H1 (cell line): ENCODE measurements at regions not wholly inside any gene's neighbourhood (a gene's known extent, or its start where the extent isn't known, plus 50 kb on each side); places are given as distances from the start of the nearest gene placed in this dataset.

Experiments used
- EZH2 ChIP-seq: fragments of 200-600 bp; sonication (generic); IDR thresholded peaks from 2 replicates; pipeline ENCODE4 v1.7.1; 2012; ENCODE audit warnings: low read depth, mild to moderate bottlenecking, moderate library complexity, low read length, inconsistent platforms; ENCODE audit not compliant: severe bottlenecking
- JUND ChIP-seq: IDR thresholded peaks from 2 replicates; pipeline ENCODE4 v1.6.1; 2011; ENCODE audit warnings: mild to moderate bottlenecking, improper control_type of control experiment, low read length
- POLR2A ChIP-seq, 2 experiments: IDR thresholded peaks; 1 replicate in 1 of 2; 2 replicates in 1 of 2; pipeline ENCODE4 v1.6.1; 2011; ENCODE audit warnings: low read depth in 2 of 2, low read length in 2 of 2, mild to moderate bottlenecking in 2 of 2; ENCODE audit errors: control extremely low read depth in 1 of 2
- POLR2AphosphoS5 ChIP-seq: IDR thresholded peaks from 2 replicates; pipeline ENCODE4 v1.6.1; 2011; ENCODE audit warnings: low read depth, low read length
- RFX5 ChIP-seq: IDR thresholded peaks from 2 replicates; pipeline ENCODE4 v1.6.1; 2011; ENCODE audit warnings: low read depth, low read length, improper control_type of control experiment, borderline replicate concordance
- TF ChIP-seq, protein P1 (sequence below), 3 experiments: IDR thresholded peaks; 1 replicate in 2 of 3; 2 replicates in 1 of 3; pipeline versions ENCODE4 v1.5.1 to v1.6.1; 2011; ENCODE audit warnings: low read length in 3 of 3, mild to moderate bottlenecking in 3 of 3, inconsistent platforms in 2 of 3, low read depth in 1 of 3, moderate library complexity in 1 of 3; ENCODE audit not compliant: insufficient read depth in 1 of 3; ENCODE audit errors: control extremely low read depth in 1 of 3

DNA sequence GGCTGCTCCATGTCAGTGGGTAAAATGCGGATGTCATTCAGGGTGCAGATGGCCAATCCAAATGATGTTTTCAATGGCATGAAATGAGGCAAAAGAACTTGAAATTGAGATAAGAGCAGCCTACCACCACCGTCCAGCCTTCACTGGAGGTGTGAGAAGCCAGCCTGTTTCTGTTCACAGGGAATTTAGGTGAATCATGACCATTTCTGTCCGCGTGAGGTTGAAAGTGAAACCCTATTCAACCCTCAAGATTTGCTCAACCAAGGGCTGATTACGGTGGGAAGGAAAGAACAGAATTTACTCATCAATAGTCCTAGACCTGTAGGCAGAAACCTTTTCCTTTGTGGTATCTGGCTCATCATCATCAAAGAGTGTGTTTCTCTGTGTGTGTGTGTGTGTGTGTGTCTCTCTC is 370.7 kb downstream of the COG6 start:
- TF ChIP-seq, protein P1, sequence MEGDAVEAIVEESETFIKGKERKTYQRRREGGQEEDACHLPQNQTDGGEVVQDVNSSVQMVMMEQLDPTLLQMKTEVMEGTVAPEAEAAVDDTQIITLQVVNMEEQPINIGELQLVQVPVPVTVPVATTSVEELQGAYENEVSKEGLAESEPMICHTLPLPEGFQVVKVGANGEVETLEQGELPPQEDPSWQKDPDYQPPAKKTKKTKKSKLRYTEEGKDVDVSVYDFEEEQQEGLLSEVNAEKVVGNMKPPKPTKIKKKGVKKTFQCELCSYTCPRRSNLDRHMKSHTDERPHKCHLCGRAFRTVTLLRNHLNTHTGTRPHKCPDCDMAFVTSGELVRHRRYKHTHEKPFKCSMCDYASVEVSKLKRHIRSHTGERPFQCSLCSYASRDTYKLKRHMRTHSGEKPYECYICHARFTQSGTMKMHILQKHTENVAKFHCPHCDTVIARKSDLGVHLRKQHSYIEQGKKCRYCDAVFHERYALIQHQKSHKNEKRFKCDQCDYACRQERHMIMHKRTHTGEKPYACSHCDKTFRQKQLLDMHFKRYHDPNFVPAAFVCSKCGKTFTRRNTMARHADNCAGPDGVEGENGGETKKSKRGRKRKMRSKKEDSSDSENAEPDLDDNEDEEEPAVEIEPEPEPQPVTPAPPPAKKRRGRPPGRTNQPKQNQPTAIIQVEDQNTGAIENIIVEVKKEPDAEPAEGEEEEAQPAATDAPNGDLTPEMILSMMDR (IDR thresholded peaks at IDR 0.05; ENCODE audit: control extremely low read depth in 1 of 3, insufficient read depth in 1 of 3, low read depth in 1 of 3, low read length in 3 of 3), result no peak
- TF ChIP-seq JUND (no peak), POLR2A (IDR thresholded peaks at IDR 0.05; ENCODE audit: control extremely low read depth in 1 of 2, low read depth in 2 of 2, low read length in 2 of 2) (no peak), RFX5 (no peak), EZH2 (no peak), POLR2AphosphoS5 (no peak)
